Trophoblast cell (in vitro differentiated cells and primary cell): ENCODE measurements at regions not wholly inside any gene's neighbourhood (a gene's known extent, or its start where the extent isn't known, plus 50 kb on each side); places are given as distances from the start of the nearest gene placed in this dataset.
A peak's percentile ranks its signal among the peaks of the same experiment; 100 is the strongest.

ENCODE experiments used
- DNase-seq, 2 donors: peaks; one replicate each; pipeline ENCODE4 v3.0.0-alpha.2; 2016
- H2AFZ ChIP-seq: 2 replicates; pipeline ENCODE4 v1.6.1; 2013; ENCODE audit warnings: low read length, moderate library complexity, mild to moderate bottlenecking; ENCODE audit not compliant: insufficient read depth, poor library complexity
- H2AK5ac ChIP-seq: 2 replicates; pipeline ENCODE4 v1.6.1; 2013; ENCODE audit warnings: mild to moderate bottlenecking, low read length
- H2BK120ac ChIP-seq: 2 replicates; pipeline ENCODE4 v1.6.1; 2013; ENCODE audit warnings: low read length, mild to moderate bottlenecking, moderate library complexity; ENCODE audit not compliant: insufficient read depth, poor library complexity
- H2BK12ac ChIP-seq: 2 replicates; pipeline ENCODE4 v1.6.1; 2013; ENCODE audit warnings: mild to moderate bottlenecking, low read length, moderate library complexity
- H2BK5ac ChIP-seq: 2 replicates; pipeline ENCODE4 v1.6.1; 2013; ENCODE audit warnings: low read length, low read depth, moderate library complexity, mild to moderate bottlenecking; ENCODE audit not compliant: poor library complexity
- H3K14ac ChIP-seq: 2 replicates; pipeline ENCODE4 v1.6.1; 2013; ENCODE audit warnings: mild to moderate bottlenecking, low read length
- H3K18ac ChIP-seq: 2 replicates; pipeline ENCODE4 v1.6.1; 2013; ENCODE audit warnings: mild to moderate bottlenecking, low read length
- H3K23ac ChIP-seq: 2 replicates; pipeline ENCODE4 v1.6.1; 2013; ENCODE audit warnings: low read length
- H3K27ac ChIP-seq: 2 replicates; pipeline ENCODE4 v1.5.1; 2013; ENCODE audit warnings: low read depth, mild to moderate bottlenecking, inconsistent platforms, low read length, moderate library complexity
- H3K27me3 ChIP-seq: 2 replicates; pipeline ENCODE4 v1.6.1; 2013; ENCODE audit warnings: inconsistent platforms, mild to moderate bottlenecking, low read length, moderate library complexity; ENCODE audit not compliant: insufficient read depth
- H3K36me3 ChIP-seq, 2 experiments: 1 replicate in 1 of 2; 2 replicates in 1 of 2; pipeline ENCODE4 v1.6.1; 2013; ENCODE audit warnings: low read length in 2 of 2, mild to moderate bottlenecking in 2 of 2, moderate library complexity in 1 of 2; ENCODE audit not compliant: insufficient read depth in 2 of 2, control insufficient read depth in 1 of 2
- H3K4ac ChIP-seq: 2 replicates; pipeline ENCODE4 v1.6.1; 2013; ENCODE audit warnings: low read depth, mild to moderate bottlenecking, low read length, moderate library complexity
- H3K4me1 ChIP-seq, 2 experiments: 1 replicate in 1 of 2; 2 replicates in 1 of 2; pipeline ENCODE4 v1.6.1; 2013; ENCODE audit warnings: low read length in 2 of 2, mild to moderate bottlenecking in 2 of 2, moderate library complexity in 1 of 2; ENCODE audit not compliant: insufficient read depth in 2 of 2, control insufficient read depth in 1 of 2
- H3K4me2 ChIP-seq: 2 replicates; pipeline ENCODE4 v1.6.1; 2013; ENCODE audit warnings: inconsistent platforms, mild to moderate bottlenecking, low read length, moderate library complexity
- H3K4me3 ChIP-seq: 2 replicates; pipeline ENCODE4 v1.5.1; 2013; ENCODE audit warnings: mild to moderate bottlenecking, low read depth, low read length, inconsistent platforms
- H3K79me1 ChIP-seq: one replicate; pipeline ENCODE4 v1.6.1; 2013; ENCODE audit warnings: low read length
- H3K79me2 ChIP-seq: 2 replicates; pipeline ENCODE4 v1.6.1; 2013; ENCODE audit warnings: low read length, mild to moderate bottlenecking; ENCODE audit not compliant: control insufficient read depth, insufficient read depth, poor library complexity
- H3K9ac ChIP-seq: 2 replicates; pipeline ENCODE4 v1.6.1; 2013; ENCODE audit warnings: mild to moderate bottlenecking, low read length
- H3K9me3 ChIP-seq: 2 replicates; pipeline ENCODE4 v1.6.1; 2013; ENCODE audit warnings: low read depth, mild to moderate bottlenecking, control low read depth, inconsistent platforms, low read length; ENCODE audit not compliant: insufficient read depth
- H4K12ac ChIP-seq: 2 replicates; pipeline ENCODE4 v1.6.1; 2013; ENCODE audit warnings: low read depth, mild to moderate bottlenecking, low read length, moderate library complexity
- H4K8ac ChIP-seq: 2 replicates; pipeline ENCODE4 v1.6.1; 2013; ENCODE audit warnings: low read depth, mild to moderate bottlenecking, low read length, moderate library complexity
- H4K91ac ChIP-seq: one replicate; pipeline ENCODE4 v1.6.1; 2013; ENCODE audit warnings: low read depth, mild to moderate bottlenecking, low read length, moderate library complexity
- WGBS: extraction: QIAGEN DNeasy Blood & Tissue Kit; methylation state at CpG from one replicate; pipeline ENCODE4 v1.1.7; 2013; ENCODE audit warnings: missing lambda C conversion rate; ENCODE audit not compliant: insufficient read length, insufficient coverage; ENCODE audit errors: extremely low coverage; 5-methylcytosine and 5-hydroxymethylcytosine counted together

DNA sequence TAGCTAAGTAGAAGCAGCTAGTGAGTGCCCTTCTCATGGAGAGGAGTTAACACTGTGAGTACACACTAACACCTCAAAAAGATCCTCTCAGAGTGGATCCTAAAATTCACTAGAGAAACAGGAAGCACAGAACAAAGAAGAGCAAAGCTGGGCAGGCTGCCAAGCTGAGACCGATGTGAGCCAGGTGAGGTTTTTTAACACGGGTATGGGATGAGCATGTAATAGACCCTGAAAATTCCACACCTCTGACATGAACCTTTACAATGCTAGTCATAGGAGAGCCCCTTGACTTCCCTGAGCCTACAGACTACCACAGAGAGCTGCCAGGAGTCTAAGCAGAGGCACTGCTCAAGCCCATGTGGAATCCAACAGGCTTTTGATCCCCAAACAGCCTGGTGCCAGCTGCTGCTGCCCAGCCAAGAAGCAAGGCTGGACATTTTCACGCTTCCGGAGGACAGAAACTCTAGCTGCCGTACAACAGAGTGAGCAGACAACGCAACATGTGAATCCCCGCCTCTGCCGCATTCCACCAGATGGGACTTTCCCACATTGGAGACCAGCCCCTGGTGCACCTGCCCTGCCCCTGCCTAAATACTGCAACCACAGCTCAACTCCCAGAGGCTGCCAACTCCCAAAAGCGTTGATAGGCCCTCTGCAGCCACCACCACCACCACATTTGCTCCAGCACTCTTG is 280.8 kb downstream of the CDH10 start:
- H2AK5ac ChIP-seq, result no peak overlapping the region
- no CpG with 5 or more reads among the region's 9 CpGs for WGBS
- no peak overlapping the region for H3K27ac ChIP-seq
- peaks cover 15 to 18% of the 10 kb centered on the region in 2 experiments for H3K4me1 ChIP-seq
- H3K4me3 ChIP-seq, result no peak overlapping the region
- H3K18ac ChIP-seq, result peak overlapping the region; percentile 25
- no peak overlapping the region for H3K14ac ChIP-seq
- no peak overlapping the region for H4K12ac ChIP-seq
- H4K8ac ChIP-seq, result no peak overlapping the region
- peaks cover 11% of the 10 kb centered on the region for H3K79me2 ChIP-seq
- H3K4ac ChIP-seq, result peak overlapping the region; percentile 16
- H3K27me3 ChIP-seq, result no peaks in the 10 kb centered on the region
- H4K91ac ChIP-seq, result peak overlapping the region; percentile 2
- peaks cover 13% of the 10 kb centered on the region for H3K79me1 ChIP-seq
- H2BK12ac ChIP-seq, result no peak overlapping the region
- DNase-seq, result no peak
- H2AFZ ChIP-seq, result no peak overlapping the region
- no peak overlapping the region for H3K4me2 ChIP-seq
- H2BK5ac ChIP-seq, result no peak overlapping the region
- H3K23ac ChIP-seq, result no peak overlapping the region
- peaks cover 3% of the 10 kb centered on the region for H3K9me3 ChIP-seq
- H3K36me3 ChIP-seq, result peaks cover 2 to 4% of the 10 kb centered on the region in 2 experiments
- no peak overlapping the region for H3K9ac ChIP-seq
- H2BK120ac ChIP-seq, result no peak overlapping the region

DNA sequence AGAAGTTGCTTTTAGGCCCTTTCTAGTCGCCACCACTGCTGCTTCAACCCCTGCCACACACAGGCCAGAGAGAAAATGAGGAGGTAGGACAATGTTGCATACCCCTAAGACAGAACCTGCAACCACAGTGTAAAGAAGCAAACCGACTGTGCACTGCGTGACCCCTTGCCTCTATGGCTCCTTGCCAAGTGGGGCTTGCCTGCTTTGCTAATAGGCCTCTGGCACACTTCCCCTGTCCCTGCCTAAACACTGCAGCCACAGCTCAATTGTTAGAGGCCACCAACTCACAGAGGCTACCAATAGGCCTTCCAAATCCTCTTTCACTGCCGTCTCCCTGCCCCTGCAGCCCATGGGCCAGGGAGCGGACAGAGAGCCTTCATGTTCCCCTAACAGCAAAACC is 280.1 kb downstream of the CDH10 start:
- Histone ChIP-seq H3K27ac (peak overlapping the region; percentile 24), H2AK5ac (peak overlapping the region; percentile 42), H4K91ac (peak overlapping the region; percentile 49), H3K4ac (peak overlapping the region; percentile 26), H2BK120ac (peak overlapping the region; percentile 8), H3K23ac (no peak overlapping the region), H3K27me3 (no peaks in the 10 kb centered on the region), H3K79me1 (peaks cover 13% of the 10 kb centered on the region), H2BK12ac (peak overlapping the region; percentile 47), H2BK5ac (no peak overlapping the region), H3K4me3 (no peak overlapping the region), H3K4me2 (no peak overlapping the region), H3K36me3 (peaks cover 2 to 4% of the 10 kb centered on the region in 2 experiments), H3K9ac (no peak overlapping the region), H2AFZ (peak overlapping the region; percentile 42), H3K4me1 (peaks cover 15 to 18% of the 10 kb centered on the region in 2 experiments), H4K8ac (peak overlapping the region; percentile 3), H3K18ac (peak overlapping the region; percentile 4), H4K12ac (peak overlapping the region; percentile 54), H3K79me2 (peaks cover 11% of the 10 kb centered on the region), H3K9me3 (peaks cover 3% of the 10 kb centered on the region), H3K14ac (peak overlapping the region; percentile 5)
- WGBS, result no CpG with 5 or more reads among the region's 5 CpGs
- DNase-seq, result no peak

DNA sequence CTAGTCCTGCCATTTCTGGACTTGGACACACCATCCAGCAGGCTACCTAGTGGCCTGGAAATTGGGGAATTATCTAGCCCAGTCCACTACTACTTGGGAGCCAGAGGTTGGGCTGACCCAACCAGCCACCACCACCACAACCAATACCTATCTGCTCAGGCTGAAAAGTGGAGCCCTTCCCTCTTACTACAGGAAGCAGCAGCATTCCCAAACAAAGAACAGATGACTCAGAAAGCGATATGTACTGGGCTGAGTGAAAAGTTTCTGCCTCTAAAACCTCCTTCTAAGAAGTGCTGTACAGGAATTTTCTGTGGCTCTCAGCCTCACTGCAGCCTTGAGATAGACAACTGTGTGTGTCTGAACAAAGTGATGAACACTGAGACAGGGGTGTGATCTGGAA is 279.4 kb downstream of the CDH10 start:
- Histone ChIP-seq H3K9me3 (peaks cover 3% of the 10 kb centered on the region), H3K36me3 (peaks cover 2 to 4% of the 10 kb centered on the region in 2 experiments), H2BK5ac (no peak overlapping the region), H3K23ac (no peak overlapping the region), H4K12ac (peak overlapping the region; percentile 35), H3K27me3 (no peaks in the 10 kb centered on the region), H3K4me3 (no peak overlapping the region), H3K27ac (peak overlapping the region; percentile 64), H3K79me1 (peaks cover 13% of the 10 kb centered on the region), H2AK5ac (no peak overlapping the region), H3K4me1 (peaks cover 15 to 18% of the 10 kb centered on the region in 2 experiments), H3K79me2 (peaks cover 11% of the 10 kb centered on the region), H3K4ac (no peak overlapping the region), H3K14ac (peak overlapping the region; percentile 57), H3K4me2 (peak overlapping the region; percentile 10), H2AFZ (no peak overlapping the region), H2BK120ac (peak overlapping the region; percentile 25), H2BK12ac (peak overlapping the region; percentile 63), H3K9ac (no peak overlapping the region), H3K18ac (peak overlapping the region; percentile 33), H4K8ac (peak overlapping the region; percentile 3), H4K91ac (peak overlapping the region; percentile 57)
- DNase-seq, result no peak
- WGBS, result no CpG with 5 or more reads among the region's 1 CpG

DNA sequence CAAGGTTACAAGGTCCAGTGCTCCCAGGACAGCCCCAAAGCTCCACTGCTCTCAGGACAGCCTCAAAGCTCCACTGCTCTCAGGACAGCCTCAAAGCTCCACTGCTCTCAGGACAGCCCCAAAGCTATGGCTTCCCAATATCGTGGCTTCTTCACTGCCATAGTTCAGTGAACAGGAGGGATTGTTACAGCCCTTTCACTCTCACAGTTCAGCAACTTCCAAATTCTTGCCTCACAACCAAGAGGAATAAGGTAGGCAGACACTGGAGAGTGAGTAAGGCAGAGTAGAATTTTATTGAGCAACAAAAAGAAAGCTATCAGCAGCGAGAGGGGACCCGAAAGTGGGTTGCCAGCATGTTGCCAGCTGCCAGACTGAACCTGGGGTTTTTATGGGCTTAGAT is 277.6 kb downstream of the CDH10 start:
- H3K14ac ChIP-seq, result no peak overlapping the region
- no peak overlapping the region for H3K4me2 ChIP-seq
- H3K27ac ChIP-seq, result no peak overlapping the region
- peaks cover 3% of the 10 kb centered on the region for H3K9me3 ChIP-seq
- H2BK12ac ChIP-seq, result no peak overlapping the region
- H4K8ac ChIP-seq, result no peak overlapping the region
- H4K91ac ChIP-seq, result no peak overlapping the region
- no peaks in the 10 kb centered on the region for H3K27me3 ChIP-seq
- H3K4me1 ChIP-seq, result peaks cover 15 to 18% of the 10 kb centered on the region in 2 experiments
- no peak overlapping the region for H3K4ac ChIP-seq
- H4K12ac ChIP-seq, result no peak overlapping the region
- H2AK5ac ChIP-seq, result no peak overlapping the region
- H3K4me3 ChIP-seq, result no peak overlapping the region
- H3K36me3 ChIP-seq, result no peaks in the 10 kb centered on the region
- no peak overlapping the region for H3K9ac ChIP-seq
- H2BK5ac ChIP-seq, result no peak overlapping the region
- H3K79me2 ChIP-seq, result peaks cover 11% of the 10 kb centered on the region
- peak in 1 of 2 donors; percentile 30 for DNase-seq
- no peak overlapping the region for H2BK120ac ChIP-seq
- no CpG with 5 or more reads among the region's 3 CpGs for WGBS
- H3K23ac ChIP-seq, result no peak overlapping the region
- no peak overlapping the region for H3K18ac ChIP-seq
- H2AFZ ChIP-seq, result no peak overlapping the region
- peaks cover 13% of the 10 kb centered on the region for H3K79me1 ChIP-seq
